Tibial artery (tissue), 4 donors: ENCODE measurements at regions not wholly inside any gene's neighbourhood (a gene's known extent, or its start where the extent isn't known, plus 50 kb on each side); places are given as distances from the start of the nearest gene placed in this dataset.

Experiments
- DNase-seq, 2 donors: peaks; one replicate each; pipeline ENCODE4 v3.0.0-alpha.2; 2019
- H3K27ac ChIP-seq, 2 donors: fragments of 200-600 bp; sonication (generic) in 1 of 2; 1 replicate in 1 of 2; 2 replicates in 1 of 2; pipeline ENCODE4 v1.5.1; 2018 to 2019; ENCODE audit warnings: mild to moderate bottlenecking in 1 of 2
- H3K27me3 ChIP-seq, 2 donors: fragments of 200-600 bp; sonication (generic) in 1 of 2; one replicate each; pipeline versions ENCODE4 v1.5.1 to v1.6.0; 2016 to 2019
- H3K36me3 ChIP-seq, 3 donors: fragments of 200-600 bp; sonication (generic) in 2 of 3; one replicate each; pipeline ENCODE4 v1.5.1; 2016 to 2019; ENCODE audit warnings: mild to moderate bottlenecking in 2 of 3
- H3K4me1 ChIP-seq, 4 donors: fragments of 200-600 bp; sonication (generic) in 2 of 4; 1 replicate in 3 of 4; 2 replicates in 1 of 4; pipeline ENCODE4 v1.5.1; 2016 to 2019
- H3K4me3 ChIP-seq, 2 donors: fragments of 200-600 bp; sonication (generic) in 1 of 2; 1 replicate in 1 of 2; 2 replicates in 1 of 2; pipeline ENCODE4 v1.5.1; 2018 to 2019; ENCODE audit warnings: mild to moderate bottlenecking in 2 of 2
- H3K9me3 ChIP-seq, 3 donors: fragments of 200-600 bp; sonication (generic) in 1 of 3; one replicate each; pipeline ENCODE4 v1.5.1; 2016 to 2019
- intact Hi-C: fragments of 100-400 bp; cut with DNase I; formaldehyde crosslinking; loops from one replicate; pipeline ENCODE4 v1.15.0; 2023; ENCODE audit warnings: low total_unique reads
- TF ChIP-seq, protein P1 (sequence below), 2 experiments: fragments of 200-600 bp in 1 of 2; fragments of 450-650 bp in 1 of 2; IDR thresholded peaks; one replicate each; pipeline ENCODE4 v1.5.1; 2017 to 2019; ENCODE audit warnings: antibody characterized with exemption in 2 of 2, mild to moderate bottlenecking in 1 of 2, moderate library complexity in 1 of 2

DNA sequence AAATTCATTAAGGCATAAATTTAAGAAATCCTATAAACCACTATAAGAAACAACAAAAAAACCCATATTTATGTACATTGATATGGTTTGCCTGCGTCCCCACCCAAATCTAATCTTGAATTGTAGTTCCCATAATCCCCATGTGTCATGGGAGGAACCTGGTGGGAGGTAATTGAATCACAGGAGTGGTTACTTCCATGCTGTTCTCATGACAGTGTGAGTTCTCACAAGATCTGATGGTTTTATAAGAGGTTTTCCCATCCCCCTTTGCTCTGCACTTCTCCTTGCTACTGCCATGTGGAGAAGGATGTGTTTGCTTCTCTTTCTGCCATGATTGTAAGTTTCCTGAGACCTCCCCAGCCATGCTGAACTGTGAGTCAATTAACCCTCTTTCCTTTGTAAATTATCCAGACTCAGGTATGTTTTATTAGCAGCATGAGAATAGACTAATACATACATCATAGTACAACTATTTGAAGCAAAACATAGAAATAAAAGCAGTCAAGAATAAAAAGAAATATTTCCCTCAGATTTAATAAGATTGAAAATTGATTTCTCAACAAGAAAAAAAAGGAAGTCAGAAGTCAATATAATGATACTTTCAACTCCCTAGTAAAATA, 209.0 kb upstream of the GPC6 start:
- no peaks in the 10 kb centered on the region for H3K36me3 ChIP-seq
- peaks cover 3 to 33% (median 18%) of the 10 kb centered on the region in 3 donors for H3K9me3 ChIP-seq
- no peaks in the 10 kb centered on the region for H3K27me3 ChIP-seq
- no peak for DNase-seq
- TF ChIP-seq, protein P1, sequence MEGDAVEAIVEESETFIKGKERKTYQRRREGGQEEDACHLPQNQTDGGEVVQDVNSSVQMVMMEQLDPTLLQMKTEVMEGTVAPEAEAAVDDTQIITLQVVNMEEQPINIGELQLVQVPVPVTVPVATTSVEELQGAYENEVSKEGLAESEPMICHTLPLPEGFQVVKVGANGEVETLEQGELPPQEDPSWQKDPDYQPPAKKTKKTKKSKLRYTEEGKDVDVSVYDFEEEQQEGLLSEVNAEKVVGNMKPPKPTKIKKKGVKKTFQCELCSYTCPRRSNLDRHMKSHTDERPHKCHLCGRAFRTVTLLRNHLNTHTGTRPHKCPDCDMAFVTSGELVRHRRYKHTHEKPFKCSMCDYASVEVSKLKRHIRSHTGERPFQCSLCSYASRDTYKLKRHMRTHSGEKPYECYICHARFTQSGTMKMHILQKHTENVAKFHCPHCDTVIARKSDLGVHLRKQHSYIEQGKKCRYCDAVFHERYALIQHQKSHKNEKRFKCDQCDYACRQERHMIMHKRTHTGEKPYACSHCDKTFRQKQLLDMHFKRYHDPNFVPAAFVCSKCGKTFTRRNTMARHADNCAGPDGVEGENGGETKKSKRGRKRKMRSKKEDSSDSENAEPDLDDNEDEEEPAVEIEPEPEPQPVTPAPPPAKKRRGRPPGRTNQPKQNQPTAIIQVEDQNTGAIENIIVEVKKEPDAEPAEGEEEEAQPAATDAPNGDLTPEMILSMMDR (IDR thresholded peaks at IDR 0.05): no peak
- no peak overlapping the region for H3K4me3 ChIP-seq
- H3K27ac ChIP-seq: no peak overlapping the region
- intact Hi-C loops: no loop called here
- no peaks in the 10 kb centered on the region for H3K4me1 ChIP-seq

DNA sequence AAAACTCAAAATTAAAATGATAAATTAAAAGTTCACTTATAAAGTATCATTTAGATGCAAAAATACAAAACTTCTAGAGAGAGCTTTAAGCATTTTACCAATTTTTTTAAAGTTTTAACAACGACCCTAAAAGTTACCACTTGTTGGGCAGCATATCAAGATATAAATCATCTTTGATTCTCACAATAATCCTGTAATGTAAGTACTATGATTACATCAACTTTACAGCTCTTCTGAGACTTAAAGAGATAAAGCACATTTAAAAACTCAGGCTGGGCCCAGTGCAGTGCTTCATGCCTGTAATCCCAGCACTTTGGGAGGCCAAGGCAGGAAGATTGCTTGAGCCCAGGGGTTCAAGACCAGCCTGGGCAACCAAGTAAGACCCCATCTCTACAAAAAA, 202.7 kb upstream of the GPC6 start:
- Histone ChIP-seq H3K4me3 (no peak overlapping the region), H3K9me3 (no peaks in the 10 kb centered on the region), H3K4me1 (no peaks in the 10 kb centered on the region), H3K27ac (no peak overlapping the region), H3K36me3 (no peaks in the 10 kb centered on the region), H3K27me3 (no peaks in the 10 kb centered on the region)
- no peak for DNase-seq
- intact Hi-C loops: no loop called here
- TF ChIP-seq, protein P1 (IDR thresholded peaks at IDR 0.05): no peak

DNA sequence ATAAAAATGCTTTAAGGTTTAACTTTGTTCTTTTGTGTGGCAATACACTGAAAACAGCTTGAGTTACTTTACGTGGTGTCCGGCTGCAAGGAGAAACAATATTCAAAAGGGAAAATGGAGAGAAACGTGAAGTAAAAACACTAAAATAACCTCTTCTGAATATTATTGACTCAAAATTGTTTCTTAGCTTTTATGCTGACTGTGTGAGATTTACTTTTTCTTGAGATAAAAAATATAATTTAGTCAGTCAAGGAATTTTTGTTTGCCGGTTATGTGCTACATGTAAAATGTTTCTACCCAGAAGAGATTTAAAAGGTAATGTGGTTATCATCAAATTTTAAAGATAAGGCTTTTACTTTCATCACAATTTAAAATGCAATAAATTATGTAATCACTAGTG, 200.6 kb upstream of the GPC6 start:
- Histone ChIP-seq H3K9me3 (no peaks in the 10 kb centered on the region), H3K4me1 (no peaks in the 10 kb centered on the region), H3K27ac (no peak overlapping the region), H3K4me3 (no peak overlapping the region), H3K27me3 (no peaks in the 10 kb centered on the region), H3K36me3 (no peaks in the 10 kb centered on the region)
- intact Hi-C loops: no loop called here
- DNase-seq: no peak
- TF ChIP-seq, protein P1 (IDR thresholded peaks at IDR 0.05): no peak

DNA sequence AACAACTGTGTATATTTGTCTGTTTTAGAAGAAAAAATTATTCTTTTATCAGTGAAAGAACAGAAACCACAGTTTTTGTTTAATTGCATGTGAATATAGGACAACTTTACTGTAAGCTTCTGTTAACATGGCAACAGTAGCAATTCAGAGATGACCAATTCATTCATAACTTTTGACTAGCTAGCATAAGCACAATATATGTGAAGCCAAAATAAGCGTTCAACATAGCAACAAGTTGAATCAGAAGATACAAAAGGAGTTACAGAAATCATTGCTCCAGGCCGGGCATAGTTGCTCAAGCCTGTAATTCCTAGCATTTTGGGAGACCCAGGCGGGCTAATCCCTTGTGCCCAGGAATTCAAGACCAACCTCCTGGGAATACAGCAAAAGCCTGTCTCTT, 197.1 kb upstream of the GPC6 start:
- H3K36me3 ChIP-seq: no peaks in the 10 kb centered on the region
- intact Hi-C loops: no loop called here

DNA sequence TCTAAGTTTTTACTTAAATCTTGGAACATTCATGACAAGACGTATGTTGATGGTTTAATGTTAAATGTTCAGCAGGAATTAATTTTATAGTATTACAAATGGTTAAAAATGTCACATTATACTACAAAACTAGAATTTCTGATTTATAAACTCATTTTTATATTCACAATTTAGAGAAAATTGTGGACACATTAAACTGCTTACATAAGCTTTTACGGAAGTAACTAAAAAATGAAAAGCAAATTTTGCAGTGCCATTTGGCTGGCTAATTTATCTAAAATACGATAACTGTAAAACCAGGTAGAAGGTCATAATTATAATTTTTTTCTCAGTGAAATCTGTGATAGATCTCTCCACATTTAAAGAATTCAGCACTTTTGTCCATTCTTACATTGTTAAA, 190.2 kb upstream of the GPC6 start:
- intact Hi-C loops: no loop called here
- H3K27me3 ChIP-seq: no peaks in the 10 kb centered on the region
- no peak for DNase-seq
- no peaks in the 10 kb centered on the region for H3K4me1 ChIP-seq
- H3K27ac ChIP-seq: no peak overlapping the region
- TF ChIP-seq, protein P1 (IDR thresholded peaks at IDR 0.05): no peak
- no peak overlapping the region for H3K4me3 ChIP-seq
- no peaks in the 10 kb centered on the region for H3K36me3 ChIP-seq
- H3K9me3 ChIP-seq: no peaks in the 10 kb centered on the region

More for the DNA sequence above, 197.1 kb upstream of the GPC6 start:
- H3K27me3 ChIP-seq: no peaks in the 10 kb centered on the region
- no peak for DNase-seq
- TF ChIP-seq, protein P1 (IDR thresholded peaks at IDR 0.05): no peak
- H3K4me1 ChIP-seq: no peaks in the 10 kb centered on the region
- no peak overlapping the region for H3K27ac ChIP-seq
- H3K9me3 ChIP-seq: no peaks in the 10 kb centered on the region
- no peak overlapping the region for H3K4me3 ChIP-seq

DNA sequence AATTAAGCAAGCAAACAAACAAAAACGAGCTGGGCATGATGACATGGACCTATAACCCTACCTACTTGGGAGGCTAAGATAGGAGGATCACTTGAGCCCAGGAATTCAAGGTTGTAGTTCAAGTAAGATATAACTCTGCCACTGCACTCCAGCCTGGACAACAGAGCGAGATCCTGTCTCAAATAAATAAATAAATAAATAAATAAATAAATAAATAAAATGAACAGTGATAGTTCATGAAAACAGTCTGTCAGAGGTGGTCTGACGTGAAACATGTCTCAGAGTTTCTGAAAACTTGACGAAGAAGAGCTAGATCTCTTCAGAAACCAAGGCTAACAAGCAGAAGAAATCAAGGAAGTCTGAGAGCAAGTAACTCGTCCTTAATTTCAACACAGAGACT, 188.8 kb upstream of the GPC6 start:
- DNase-seq: no peak
- TF ChIP-seq, protein P1 (IDR thresholded peaks at IDR 0.05): no peak
- no peaks in the 10 kb centered on the region for H3K36me3 ChIP-seq
- H3K27ac ChIP-seq: no peak overlapping the region
- no peaks in the 10 kb centered on the region for H3K27me3 ChIP-seq
- H3K4me1 ChIP-seq: no peaks in the 10 kb centered on the region
- H3K9me3 ChIP-seq: no peaks in the 10 kb centered on the region
- no peak overlapping the region for H3K4me3 ChIP-seq
- intact Hi-C loops: no loop called here
